CD4-positive, alpha-beta T cell treated with Interleukin-15 for 1 hour (primary cell): ENCODE measurements at regions not wholly inside any gene's neighbourhood (a gene's known extent, or its start where the extent isn't known, plus 50 kb on each side); places are given as distances from the start of the nearest gene placed in this dataset.

Source experiments
- DNase-seq: peaks from one replicate; pipeline ENCODE4 v3.0.0-alpha.2; 2020

DNA sequence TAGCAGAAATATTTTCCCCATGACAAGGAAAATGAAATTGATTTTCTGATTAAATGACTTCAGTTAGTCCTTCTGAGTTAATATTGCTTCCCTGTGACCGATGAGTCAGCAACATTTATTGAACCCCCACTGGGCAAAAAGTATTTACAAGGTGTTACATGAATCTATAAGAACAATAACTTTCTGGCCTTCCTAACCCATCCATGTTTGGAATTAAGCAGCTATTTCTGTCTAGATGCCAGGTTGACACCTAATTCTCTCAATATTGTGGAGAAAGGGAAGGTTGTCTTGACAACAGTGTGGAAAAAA lies 112.9 kb upstream of the JAZF1 start:
- DNase-seq = no peak

DNA sequence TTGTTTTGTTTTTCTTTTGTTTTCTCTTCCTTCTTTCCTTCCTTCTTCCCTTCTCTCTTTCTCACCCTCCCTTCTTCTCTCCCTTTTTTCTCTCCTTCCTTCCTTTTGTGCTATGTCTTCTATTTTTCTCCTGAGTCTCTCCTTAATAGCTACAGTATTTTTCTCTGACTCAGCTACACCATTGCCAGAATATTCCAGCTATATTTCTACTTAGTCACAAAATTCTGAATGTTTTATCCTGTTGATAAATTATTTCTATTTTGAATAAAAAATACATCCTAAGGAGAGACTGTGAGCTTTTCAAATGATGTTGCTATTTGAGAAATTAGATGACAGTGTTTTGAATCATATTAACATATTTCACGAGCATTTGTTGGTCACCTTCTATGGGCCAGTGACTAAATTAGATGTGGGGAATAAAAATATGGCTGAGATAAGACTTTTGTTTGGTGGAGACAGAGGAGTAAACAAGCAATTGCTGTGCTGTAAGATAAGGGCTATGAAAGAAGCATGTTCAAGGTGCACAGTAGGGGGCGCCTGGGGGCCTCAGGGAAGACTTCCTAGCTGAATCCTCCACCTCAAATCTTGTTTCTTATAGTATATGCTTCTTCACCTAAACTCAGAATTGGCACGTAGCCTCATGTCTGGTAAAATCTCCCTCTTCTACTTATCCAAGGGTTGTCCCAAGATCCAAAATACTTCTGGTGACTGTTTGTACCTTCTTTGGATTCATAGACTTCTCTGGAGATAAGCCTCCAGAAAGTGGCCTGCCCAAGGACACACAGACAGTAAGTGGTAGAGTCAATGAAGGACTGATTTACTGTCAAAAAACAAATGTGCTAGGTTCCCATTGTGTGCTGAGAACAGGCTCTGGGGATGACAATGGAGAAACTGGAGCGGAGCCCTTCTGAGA lies 115.5 kb upstream of the CREB5 start:
- DNase-seq = peak; percentile 23

DNA sequence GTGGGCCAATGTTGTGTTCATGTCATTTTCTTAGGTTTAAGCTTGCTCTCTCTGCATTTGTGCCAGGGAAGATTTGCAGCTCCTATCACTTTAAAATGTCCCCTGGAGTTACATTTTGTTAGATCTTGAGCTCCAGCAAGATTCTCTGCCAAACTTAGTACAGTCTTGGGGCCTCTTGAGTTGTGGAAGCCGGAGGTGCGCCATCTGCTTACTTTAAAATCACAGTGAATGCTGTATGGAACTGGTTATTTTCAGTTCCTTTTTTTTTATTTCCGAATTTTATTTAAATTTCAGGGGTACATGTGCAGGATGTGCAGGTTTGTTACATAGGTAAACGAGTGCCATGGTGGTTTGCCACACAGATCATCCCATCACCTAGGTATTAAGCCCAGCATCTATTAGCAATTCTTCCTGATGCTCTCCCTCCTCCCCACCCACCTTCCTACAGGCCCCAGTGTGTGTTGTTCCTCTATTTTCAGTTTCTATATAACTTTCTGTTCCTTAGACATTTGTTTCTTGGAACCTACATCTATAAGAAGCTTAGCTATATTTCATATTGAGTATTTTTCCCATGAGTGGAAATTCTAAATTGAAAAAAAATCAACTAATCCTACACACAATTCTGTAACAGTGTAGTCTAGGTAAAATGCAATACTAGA lies 114.4 kb upstream of the CREB5 start:
- no peak for DNase-seq

DNA sequence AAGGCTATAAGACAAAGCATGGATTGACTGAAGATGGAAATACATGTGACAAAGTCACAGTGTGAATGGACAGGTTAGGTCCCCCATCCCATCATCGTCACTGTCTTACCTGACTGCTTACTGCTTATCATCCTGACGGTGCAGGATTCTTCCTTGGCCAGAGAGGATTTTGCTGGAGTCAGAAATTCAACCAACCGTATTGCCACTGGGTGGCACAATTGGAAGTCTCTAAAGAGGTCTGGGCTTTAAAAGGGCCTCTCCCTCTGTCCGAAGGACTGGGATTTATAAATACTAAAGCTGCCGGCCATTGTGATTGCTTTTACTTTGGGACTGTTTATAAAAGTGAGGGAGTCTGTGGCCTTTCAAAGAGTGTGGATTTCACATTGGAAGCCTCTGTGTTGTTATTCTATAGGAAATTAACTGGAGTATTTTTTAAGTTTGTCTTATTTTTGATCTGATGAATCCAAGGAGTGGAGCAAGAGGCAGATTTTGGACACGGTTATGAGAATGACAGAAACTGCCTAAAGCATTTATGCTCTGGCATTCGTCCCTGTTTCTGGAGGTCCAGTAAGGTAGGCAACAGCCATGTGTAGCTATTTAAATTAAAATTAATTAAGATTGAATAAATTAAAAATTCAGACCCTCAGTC lies 113.3 kb upstream of the CREB5 start:
- DNase-seq = no peak

DNA sequence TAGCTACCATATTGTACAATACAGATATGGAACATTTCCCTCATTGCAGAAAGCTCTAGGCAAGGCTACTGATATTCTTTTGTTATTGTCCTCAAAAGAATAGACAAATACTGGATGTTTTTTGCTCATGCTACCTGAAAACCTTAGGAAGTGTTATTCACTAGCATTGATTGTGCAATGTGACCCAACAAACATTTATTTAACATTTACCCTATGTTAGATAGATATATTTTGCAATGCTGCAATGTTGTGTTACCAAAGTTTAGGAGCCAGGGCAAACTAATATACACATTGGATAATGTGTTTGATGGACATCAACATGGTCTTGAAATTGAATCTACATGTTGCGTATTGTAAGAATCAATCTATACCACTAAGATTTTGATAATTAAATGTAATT lies 112.8 kb upstream of the CREB5 start:
- DNase-seq = no peak

DNA sequence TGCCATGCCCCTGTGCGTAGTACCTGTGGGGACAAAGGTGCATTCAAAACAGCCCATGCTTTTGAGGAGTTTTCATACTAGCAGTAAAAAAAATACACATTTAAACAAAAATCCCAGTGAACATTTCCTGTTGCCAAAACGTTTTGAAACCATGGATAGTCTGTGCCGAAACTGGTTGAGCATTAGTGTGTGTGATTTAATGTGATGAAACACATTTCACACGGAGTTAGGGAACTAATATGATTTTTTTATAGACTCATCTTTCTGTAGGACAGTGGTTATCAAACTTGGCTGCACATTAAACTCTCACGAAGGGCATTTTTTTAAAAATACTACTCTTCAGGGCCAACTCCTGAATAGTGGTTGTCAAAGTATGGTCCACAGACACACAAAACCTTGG lies 111.8 kb upstream of the CREB5 start:
- no peak for DNase-seq

DNA sequence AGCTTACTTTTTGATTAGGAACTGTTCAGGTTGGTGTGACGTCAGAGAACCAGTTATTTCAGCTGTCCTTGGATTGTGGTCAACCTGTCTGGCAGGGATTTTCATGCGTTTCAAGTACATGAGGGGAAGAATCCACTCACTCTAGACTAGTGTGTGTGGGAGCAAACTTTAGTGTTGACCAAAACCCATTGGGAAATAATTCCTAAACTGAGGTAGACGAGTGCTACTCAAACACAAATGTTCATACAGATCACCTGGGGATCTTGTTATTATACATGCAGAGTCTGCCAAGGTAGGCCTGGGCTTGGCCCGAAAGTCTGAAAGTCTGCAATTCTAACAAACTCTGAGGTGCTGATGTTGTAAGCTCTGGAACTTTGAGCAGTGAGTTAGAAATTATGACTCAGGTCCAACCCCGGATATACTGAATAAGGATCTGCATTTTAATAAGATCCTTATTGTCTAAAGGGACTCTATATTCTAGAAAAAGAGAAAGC lies 111.1 kb upstream of the CREB5 start:
- DNase-seq = no peak

DNA sequence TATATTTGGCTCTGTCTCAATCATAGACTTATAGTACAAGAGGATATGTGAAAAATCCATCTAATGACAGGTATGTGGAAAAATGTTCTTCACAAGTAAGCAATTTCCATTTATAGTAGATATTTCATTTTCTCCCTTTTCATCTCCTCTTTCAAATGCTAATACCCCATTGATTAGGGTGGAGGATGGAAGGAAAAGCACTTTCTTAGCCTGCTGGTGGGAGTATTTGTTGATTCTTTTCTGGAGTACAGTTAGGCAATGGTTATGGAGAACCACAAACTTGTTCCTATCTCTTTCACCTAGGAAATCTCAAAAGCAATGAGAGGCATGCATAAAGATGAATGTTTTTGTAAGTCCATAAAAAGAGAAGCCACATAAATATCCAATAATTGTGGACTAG lies 108.0 kb upstream of the CREB5 start:
- DNase-seq = no peak

DNA sequence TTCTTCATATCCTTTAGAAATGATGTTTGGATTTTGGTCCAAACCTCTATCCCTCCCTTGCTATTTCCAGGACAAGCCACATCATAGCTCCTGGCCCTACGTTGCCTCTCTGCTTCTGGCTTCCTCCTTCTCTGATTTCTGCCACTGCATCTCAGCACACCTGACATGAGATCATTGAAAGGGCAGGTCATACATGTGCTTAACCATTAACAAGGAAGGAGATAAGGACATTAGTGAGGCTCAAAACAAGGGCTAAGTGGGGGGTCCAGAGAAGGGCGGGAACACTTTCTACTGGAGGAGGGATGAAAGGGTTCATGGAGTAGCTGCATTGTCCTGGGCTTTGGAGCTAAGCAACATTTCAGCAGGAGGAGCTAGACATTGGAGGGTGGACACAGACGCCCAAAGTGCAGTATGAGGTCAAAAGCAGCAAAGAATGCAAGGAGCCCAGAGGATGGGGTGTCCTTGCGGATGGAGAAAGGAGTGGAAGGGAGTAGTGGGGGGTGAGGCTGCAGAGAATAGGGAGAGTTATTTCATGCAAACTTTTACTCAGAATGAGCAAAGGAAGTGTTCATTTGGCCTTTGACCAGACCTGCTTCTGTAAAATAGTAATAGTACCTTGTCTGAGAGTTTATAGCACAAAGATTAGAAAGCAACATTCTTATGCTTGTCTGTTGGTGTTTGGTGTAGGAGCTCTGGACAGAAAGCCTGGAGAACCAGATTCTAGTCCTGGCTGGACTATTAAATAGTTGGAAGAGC lies 102.4 kb upstream of the CREB5 start:
- no peak for DNase-seq

DNA sequence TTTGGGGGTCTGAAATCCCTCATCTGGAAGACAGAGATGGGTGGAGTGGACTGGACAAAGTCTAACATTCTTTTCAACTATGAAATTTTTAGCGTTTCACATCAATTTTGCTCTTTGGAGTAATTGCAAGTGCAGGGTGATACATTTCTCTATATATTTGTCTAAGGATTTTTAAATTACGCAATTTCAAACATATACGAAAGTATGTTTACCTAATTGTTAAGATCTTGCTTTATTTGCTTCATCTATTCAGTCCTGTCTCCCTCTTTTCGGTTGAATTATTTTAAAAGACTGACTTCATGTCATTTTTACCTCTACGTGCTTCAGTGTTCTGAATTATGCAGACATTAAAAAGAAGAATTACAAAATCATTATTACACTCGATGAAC lies 101.9 kb upstream of the CREB5 start:
- no peak for DNase-seq

DNA sequence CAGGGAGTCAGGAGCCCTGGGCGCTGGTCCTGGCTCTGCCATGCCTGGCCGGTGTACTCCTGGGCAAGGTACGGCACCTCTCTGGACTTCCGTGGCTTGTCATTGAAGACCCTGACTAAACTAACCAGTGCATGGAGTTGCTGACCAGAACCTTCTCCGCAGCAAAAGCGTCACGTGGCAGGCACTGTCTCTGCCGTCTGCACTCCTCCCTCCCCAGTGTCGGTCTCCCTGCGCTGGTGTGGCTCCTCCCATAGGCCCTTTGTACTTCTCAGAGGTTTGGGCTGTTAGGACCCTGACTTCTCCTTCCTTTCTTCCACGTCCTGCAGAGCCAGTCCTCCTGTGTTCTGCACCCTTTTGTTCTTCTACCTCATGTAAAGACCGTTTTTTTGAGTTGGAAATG lies 100.6 kb upstream of the CREB5 start:
- DNase-seq = no peak

DNA sequence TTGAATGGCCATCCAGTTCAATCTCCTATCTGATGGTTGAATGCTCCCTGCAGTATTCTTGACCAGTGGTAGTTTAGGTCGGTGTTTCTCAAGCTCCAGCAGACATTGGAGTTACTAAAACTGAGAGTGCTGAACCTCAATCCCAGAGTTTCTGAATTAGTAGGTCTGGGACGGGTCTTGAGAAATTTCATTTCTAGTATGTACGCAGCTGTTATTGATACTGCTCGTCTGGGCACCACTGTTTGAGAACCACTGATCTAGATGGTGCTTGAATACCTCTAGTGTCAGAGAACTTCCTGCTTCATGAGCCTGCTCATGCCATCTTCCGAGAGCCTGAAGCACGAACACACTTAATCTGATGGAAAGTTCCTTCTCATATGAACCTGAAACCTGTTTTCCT lies 99.4 kb upstream of the CREB5 start:
- DNase-seq = no peak

DNA sequence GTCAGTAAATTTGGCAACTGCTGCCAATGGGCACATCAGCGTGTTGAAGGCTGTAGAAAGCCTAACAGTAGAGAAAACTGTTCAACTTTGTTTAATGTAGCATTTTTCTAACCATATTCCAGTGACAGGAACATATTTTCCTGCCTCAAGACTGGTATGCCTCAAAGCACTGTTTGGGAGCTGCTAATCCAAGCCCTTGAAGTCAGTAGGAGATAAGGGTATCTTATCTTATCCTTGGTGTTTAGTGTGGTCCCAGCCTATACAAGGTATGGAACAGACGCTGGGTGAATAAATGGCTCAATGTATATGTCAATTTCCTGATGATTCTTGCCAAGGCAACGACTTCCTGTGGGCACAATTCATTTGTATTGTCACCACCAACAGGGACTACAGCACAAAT lies 97.5 kb upstream of the CREB5 start:
- DNase-seq = no peak

DNA sequence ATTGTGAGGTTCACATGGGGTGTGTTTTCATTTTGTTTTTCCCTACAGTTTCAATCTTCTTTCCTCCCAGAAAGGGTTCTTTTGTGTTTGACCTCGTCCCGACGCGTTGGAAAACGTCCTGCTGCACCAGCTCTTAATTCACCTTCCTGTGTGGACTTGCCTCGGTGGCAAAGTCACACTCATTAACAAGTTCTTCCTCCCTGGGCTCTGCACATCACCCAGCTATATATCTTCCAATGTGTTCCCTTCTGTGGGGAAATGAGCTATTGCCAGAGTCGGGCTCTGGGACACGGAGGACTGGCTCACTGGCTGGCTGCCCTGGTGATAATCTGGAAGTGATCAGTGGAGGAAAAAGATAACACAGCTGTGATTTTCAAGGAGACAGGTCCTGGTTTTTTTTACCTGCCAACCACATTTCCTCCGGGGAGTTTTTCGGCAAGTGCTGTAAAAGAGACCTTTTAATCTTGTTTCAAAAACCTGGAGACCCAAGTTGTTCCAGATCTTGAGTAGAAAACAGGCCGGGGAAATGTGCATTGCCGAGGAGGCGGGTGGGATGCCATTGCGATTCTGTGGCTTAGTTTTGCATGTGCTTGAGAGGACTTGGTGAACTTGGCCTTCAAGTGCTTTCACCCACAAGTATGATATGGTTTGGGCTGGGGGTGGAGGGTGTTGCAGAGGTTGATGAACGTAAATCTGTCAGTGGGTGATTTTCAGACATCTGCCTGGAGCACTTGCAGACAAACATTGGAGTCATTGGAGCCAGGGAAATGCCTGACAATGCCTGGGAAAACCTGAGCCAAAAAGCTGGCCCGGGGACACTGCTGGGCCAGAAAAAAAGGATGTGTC lies 96.5 kb upstream of the CREB5 start:
- DNase-seq = no peak

DNA sequence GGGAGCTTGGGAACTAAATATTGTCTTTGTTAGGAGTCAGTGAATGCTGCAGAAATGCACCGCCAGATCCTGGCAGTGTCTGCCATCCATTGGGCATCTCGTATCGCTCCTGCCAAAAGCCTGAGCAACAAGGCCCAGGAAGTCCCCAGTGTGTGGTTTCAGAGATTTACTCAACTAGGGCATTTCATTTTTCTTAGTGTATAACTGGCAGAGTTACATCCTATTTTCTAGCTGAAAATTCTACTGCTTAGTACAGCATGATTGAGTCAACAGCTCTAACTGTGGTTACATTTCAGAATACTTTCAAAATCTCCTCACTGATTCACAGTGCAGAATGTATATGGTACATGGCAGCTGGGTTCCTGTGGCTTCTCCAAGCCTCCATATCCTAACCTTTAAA lies 95.8 kb upstream of the CREB5 start:
- no peak for DNase-seq

DNA sequence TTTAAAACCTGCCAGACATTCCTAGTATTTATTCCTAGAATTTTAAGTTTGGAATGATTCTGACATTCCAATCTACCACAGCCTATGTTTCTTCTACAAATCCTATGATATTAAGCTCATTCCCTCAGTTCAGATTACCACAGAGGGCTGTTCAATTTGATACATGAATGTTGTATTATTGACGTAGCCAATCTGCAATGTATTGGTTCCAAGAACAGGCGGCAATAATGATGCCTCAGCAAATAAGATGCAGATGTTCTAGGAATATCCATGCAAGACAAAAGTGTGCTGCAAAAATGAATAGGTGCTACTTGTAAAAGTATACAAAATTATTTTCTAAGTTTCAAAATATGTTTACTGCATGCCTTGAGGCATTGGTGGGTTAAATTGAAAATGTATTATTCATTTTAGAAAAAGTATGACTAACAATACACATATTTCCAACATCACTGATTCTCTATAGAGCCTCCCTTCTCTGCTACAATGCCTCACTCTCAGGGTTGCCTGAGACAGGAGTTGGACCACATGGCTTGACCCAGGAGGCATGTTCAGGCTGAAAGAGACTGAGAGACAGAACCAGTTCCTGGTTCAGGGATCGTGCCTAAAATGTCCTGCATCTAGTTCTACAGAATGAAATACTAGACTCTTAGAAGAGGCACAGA lies 94.1 kb upstream of the CREB5 start:
- DNase-seq = no peak

DNA sequence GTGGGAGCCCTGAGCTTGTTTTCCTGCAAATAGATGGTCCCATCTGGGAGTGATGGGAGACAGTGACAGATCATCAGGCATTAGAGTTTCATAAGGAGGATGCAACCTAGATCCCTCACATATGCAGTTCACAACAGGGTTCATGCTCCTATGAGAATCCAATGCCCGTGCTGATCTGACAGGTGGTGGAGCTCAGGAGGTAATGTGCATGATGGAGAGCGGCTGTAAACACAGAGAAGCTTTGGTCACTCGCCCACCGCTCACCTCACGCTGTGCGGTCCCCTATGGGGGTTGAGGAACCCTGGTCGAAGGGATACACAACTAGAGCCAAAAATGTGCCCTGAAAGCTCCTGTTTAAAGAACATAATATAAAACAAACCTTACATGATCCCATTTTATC lies 88.5 kb upstream of the CREB5 start:
- DNase-seq = no peak

DNA sequence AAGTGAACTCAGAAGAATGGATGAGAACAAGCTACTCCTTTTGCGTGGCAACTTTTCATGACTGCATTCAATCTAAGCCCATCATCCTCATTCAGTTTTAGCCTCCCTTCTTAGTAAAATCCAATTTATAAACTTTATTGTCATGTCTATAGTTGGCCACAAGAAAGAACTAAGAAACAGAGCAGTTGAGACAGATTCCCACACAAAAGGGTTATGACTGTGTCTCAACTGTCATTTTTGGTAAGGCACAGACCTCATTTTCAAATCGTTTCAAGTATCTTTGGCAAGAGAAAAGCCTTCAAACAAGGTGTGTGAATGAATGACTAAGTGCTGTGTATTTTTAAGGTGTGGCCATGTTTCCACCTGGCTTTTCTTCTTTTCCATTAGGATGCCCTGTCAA lies 84.2 kb upstream of the CREB5 start:
- no peak for DNase-seq

DNA sequence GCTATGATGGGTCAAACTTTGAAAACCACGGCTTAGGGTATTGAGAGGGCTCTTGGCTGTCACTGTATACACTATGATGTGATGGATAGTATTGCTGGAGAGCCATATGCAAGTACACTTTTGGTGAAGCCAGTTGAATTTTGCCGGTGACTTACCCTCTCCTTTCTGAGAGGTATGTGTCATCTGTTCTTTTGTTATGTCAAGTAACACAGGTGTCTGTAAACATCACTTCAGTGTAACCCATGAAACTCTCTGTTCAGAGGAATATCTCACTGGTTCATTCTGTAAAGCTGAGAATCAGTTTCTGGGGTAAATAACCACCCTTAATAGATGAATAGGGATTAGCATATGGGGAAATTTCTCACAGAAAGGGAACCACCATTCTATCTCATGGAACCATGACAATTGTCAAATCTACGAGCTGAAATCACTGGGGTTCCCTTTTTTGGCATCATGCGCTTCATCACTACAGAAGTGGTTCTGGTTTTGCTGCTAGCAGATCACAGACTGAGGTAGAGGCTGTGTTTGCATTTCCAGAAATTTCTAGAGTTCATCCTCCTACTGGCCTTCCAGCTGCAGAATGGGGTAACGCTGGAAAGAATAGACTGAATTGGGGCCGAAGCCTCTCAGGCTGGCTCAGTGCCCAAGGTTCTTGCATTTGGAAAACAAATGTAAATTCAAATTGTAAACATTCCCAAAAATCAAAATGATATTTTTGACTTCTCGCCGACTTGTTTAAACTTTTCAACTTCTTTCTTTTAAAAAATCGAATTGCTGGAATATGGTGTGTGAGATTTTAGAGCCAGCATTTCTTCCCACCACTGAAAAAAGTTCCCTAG lies 83.3 kb upstream of the CREB5 start:
- no peak for DNase-seq

DNA sequence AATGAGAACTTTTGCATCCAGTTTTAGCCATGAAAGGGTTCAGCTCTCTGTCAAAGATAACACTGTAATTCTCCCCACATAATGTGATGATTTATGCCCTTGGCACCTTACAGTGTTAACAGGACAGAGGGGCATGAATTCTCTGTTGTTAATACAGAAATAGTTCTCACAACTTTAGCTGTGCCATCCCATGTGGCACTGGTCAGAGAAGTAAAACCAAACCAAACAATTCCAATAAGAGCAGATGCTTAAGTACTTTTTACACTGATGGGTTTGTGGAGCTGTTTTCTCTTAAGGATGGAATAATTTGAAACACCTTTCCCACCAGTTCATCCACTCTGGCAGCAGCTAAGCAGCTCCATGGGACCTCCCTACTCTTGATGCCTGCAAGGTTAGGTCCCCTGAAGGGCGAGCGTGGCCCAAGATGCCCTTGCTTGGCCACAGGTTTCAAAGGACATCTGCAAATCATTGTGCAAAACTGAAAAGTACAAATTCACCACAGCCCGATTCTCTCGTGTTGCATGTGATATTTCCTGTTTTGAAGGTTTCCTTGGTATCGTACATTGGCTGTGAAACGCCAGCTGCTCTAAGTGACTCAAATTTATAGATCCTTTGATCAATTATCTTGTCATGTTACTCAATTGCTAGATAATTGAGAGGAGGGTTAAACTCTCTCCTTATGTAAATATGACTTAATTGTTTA lies 82.5 kb upstream of the CREB5 start:
- no peak for DNase-seq
